ENCODE measurements at regions not wholly inside any gene's neighbourhood (a gene's known extent, or its start where the extent isn't known, plus 50 kb on each side); places are given as distances from the start of the nearest gene placed in this dataset.

DNA sequence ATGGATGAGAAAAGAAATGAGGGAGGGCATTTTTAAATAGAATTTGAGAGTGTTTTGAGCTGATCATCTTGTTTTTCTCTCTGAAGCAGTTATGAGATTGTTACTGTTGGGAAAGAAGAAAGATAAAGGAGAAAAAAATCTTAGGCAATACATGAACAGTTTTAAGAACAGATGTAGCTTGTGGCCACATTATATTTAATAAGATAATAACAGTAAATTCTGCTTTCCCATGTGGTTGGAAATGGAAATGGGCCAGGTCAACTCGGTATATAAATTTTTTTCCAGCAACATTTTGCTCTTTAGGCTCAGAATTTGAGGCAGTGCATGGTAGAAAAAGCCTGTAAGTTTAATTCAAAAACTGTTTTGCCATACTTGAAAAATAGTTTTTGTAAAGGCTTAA lies 118.7 kb downstream of the POSTN start:
- TF ChIP-seq, protein P1, sequence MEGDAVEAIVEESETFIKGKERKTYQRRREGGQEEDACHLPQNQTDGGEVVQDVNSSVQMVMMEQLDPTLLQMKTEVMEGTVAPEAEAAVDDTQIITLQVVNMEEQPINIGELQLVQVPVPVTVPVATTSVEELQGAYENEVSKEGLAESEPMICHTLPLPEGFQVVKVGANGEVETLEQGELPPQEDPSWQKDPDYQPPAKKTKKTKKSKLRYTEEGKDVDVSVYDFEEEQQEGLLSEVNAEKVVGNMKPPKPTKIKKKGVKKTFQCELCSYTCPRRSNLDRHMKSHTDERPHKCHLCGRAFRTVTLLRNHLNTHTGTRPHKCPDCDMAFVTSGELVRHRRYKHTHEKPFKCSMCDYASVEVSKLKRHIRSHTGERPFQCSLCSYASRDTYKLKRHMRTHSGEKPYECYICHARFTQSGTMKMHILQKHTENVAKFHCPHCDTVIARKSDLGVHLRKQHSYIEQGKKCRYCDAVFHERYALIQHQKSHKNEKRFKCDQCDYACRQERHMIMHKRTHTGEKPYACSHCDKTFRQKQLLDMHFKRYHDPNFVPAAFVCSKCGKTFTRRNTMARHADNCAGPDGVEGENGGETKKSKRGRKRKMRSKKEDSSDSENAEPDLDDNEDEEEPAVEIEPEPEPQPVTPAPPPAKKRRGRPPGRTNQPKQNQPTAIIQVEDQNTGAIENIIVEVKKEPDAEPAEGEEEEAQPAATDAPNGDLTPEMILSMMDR (conservative IDR thresholded peaks at IDR 0.05; ENCODE audit: low read depth, low read length), result no peak
- TF ChIP-seq EZH2 (IDR thresholded peaks at IDR 0.05; ENCODE audit: low read length, unreplicated experiment) (no peak), EZH2phosphoT487 (IDR thresholded peaks at IDR 0.05; ENCODE audit: borderline replicate concordance, low read length) (no peak)
